Fibroblast of the aortic adventitia (primary cell): ENCODE measurements at regions not wholly inside any gene's neighbourhood (a gene's known extent, or its start where the extent isn't known, plus 50 kb on each side); places are given as distances from the start of the nearest gene placed in this dataset.

Experiments
- DNase-seq: peaks from one replicate; pipeline ENCODE4 v3.0.0-alpha.2; 2010; ENCODE audit warnings: low read depth
- H3K4me3 ChIP-seq: 2 replicates; pipeline ENCODE4 v1.5.1; 2011; ENCODE audit warnings: low read depth, mild to moderate bottlenecking, control low read depth, low read length, moderate library complexity
- TF ChIP-seq, protein P1 (sequence below): IDR thresholded peaks from 2 replicates; pipeline ENCODE4 v1.5.1; 2011; ENCODE audit warnings: mild to moderate bottlenecking, low read length, control low read depth, inconsistent platforms; ENCODE audit not compliant: insufficient read depth

- TF ChIP-seq, protein P1, sequence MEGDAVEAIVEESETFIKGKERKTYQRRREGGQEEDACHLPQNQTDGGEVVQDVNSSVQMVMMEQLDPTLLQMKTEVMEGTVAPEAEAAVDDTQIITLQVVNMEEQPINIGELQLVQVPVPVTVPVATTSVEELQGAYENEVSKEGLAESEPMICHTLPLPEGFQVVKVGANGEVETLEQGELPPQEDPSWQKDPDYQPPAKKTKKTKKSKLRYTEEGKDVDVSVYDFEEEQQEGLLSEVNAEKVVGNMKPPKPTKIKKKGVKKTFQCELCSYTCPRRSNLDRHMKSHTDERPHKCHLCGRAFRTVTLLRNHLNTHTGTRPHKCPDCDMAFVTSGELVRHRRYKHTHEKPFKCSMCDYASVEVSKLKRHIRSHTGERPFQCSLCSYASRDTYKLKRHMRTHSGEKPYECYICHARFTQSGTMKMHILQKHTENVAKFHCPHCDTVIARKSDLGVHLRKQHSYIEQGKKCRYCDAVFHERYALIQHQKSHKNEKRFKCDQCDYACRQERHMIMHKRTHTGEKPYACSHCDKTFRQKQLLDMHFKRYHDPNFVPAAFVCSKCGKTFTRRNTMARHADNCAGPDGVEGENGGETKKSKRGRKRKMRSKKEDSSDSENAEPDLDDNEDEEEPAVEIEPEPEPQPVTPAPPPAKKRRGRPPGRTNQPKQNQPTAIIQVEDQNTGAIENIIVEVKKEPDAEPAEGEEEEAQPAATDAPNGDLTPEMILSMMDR, result no peak
- H3K4me3 ChIP-seq, result no peak overlapping the region
- no peak for DNase-seq
These were observed 225.5 kb downstream of the BMP7 start for GRCh38 chr20:57040924-57041323.

- no peak overlapping the region for H3K4me3 ChIP-seq
- TF ChIP-seq, protein P1, result no peak
- DNase-seq, result no peak
These were observed 223.3 kb downstream of the BMP7 start for GRCh38 chr20:57043091-57043490.

- no peak overlapping the region for H3K4me3 ChIP-seq
- no peak for DNase-seq
- TF ChIP-seq, protein P1, result no peak
These were observed 222.7 kb downstream of the BMP7 start for GRCh38 chr20:57043669-57044268.

DNA sequence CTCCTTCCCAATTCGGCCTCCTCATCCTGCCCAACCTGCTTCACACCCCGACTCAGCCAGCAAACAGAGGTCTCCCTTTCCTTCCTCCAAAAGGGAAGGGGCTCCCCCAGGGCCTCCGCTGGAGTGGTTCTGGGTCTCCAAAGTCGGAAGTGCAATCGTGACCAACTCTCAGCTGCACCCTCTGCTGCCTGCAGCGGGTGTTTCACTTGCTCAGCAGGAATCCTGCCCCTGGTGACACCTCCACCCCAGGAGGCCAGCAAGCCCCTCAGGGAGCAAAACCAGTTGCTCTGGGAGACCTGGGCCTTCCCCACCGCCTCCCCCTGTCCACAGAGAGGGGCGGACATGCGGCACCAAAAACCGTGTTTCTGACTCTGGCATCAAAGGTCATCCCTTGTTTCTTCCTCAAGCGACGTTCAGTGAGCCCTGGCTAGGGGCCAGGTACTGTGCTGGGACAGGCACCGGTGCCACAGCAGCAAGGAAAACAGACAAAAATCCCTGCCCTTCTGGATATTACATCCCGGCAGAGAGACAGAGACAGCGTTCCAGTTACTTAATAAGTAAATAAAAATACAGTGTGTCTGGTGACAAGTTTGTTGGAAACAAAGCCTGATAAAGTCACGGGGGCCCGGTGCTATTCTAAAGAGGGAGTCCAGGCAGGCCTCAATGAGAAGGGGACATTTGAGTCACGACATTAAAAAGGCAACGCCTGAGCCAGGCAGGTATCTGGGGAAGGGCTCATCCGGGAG, 219.0 kb downstream of the BMP7 start:
- no peak for DNase-seq
- TF ChIP-seq, protein P1, result no peak
- no peak overlapping the region for H3K4me3 ChIP-seq

DNA sequence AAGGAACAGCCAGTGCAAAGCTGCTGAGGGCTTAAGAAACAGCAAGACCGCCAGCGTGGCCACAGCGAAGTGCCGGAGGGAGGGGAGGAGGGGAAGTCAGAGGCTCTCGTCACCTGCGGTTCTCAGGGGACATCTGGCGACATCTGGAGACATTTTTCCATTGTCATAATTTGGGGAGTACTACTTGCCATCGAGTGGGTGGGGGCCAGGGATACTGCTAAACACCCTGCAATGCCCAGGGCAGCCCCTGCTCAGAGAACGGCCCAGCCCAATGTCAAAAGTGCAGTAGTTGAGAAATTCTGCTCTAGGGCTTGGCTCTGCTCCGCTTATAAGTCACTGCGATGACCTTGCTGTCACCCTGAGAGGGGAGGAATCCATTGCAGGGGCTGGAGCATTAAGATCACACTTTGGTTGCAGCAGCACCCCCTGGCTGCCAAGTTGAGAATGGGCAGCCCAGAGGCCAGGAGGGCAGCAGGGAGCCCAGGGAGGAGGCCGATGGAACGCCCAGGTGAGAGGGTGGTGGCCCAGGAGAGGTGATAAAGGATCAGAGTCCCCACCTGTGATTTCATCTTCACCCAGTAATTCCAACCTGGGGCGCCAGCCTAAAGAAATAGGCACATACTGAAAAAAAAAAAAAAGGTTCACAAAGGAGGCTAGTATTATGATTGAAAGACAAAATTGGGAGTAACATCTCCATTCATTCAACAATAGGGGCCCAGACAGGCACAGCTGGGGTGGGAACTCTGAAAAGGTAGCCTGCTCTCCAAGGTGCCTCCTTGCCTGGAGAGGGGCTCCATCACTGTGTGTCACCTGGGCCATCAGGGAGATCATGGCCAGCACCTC, 218.2 kb downstream of the BMP7 start:
- TF ChIP-seq, protein P1, result peak; percentile 27

GRCh38 chr20:57049296-57049695, 217.1 kb downstream of the BMP7 start:
- DNase-seq, result no peak
- no peak overlapping the region for H3K4me3 ChIP-seq
- TF ChIP-seq, protein P1, result no peak

More for the DNA sequence above, 218.2 kb downstream of the BMP7 start:
- DNase-seq, result no peak
- no peak overlapping the region for H3K4me3 ChIP-seq
